Activated naive CD8-positive, alpha-beta T cell treated with anti-CD3 and anti-CD28 coated beads, Interleukin-2, amount 50 U/mL, for 24 hours (primary cell): ENCODE measurements at regions not wholly inside any gene's neighbourhood (a gene's known extent, or its start where the extent isn't known, plus 50 kb on each side); places are given as distances from the start of the nearest gene placed in this dataset.
"Not testable (repeated sequence)": the region's sequence is repeated elsewhere in the genome, so short reads cannot be mapped to it uniquely, and the experiment has no call there.

Experiments used
- ATAC-seq: fragments of 150-1000 bp; cut with Tn5 transposase; one replicate; pipeline ENCODE4 v1.10.0; 2021
- DNase-seq: peaks from one replicate; pipeline ENCODE4 v3.0.0; 2021
- H3K27ac Mint-ChIP-seq: one replicate; pipeline ENCODE4 v1.8.0; 2021; ENCODE audit warnings: mild to moderate bottlenecking, mixed read lengths
- H3K27me3 Mint-ChIP-seq: one replicate; pipeline ENCODE4 v1.8.0; 2021; ENCODE audit warnings: mixed read lengths
- H3K36me3 Mint-ChIP-seq: one replicate; pipeline ENCODE4 v1.8.0; 2021; ENCODE audit warnings: low read depth, mixed read lengths
- H3K4me1 Mint-ChIP-seq: one replicate; pipeline ENCODE4 v1.8.0; 2021; ENCODE audit warnings: mixed read lengths
- H3K4me3 Mint-ChIP-seq: one replicate; pipeline ENCODE4 v1.8.0; 2021; ENCODE audit warnings: mild to moderate bottlenecking, moderate library complexity, mixed read lengths
- H3K9me3 Mint-ChIP-seq: one replicate; pipeline ENCODE4 v1.8.0; 2021; ENCODE audit warnings: mixed read lengths

DNA sequence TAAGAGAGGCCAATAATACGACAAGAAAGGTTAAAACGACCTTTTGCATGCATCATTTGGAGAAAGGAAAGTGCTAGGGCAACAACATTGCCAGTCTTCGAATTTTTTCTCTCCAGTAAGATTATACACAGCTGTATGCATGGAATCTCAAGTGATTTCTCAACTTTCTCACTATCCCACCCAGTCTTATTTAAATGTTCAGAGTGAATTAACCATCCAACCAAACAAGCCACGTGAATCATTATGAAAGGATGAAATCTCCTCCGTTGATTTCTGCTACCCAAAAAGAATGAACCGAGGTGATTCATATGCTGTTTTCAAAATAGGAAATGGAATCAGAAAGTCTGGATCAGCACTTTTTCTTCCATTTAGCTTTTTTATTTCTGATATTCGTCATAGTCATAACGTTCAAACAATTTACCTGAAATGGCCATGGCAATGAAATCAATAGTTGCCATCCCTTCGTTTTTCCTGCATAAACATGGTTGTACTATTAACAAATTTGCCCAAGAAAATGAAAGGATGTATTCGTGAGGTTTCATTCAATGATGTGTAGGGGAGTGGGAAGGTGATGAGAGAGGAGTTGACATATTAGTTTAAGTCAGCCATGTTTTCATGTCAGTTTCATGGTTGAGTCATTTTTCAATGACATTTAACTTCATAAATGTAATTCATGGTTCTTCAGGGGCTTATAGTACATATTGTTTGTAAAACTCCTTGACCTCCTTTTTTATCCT lies 170.9 kb upstream of the WWC1 start:
- H3K27me3 Mint-ChIP-seq, result no peaks in the 10 kb centered on the region
- no peaks in the 10 kb centered on the region for H3K9me3 Mint-ChIP-seq
- ATAC-seq, result no peak
- DNase-seq, result no peak
- H3K36me3 Mint-ChIP-seq, result no peaks in the 10 kb centered on the region
- H3K4me3 Mint-ChIP-seq, result no peak overlapping the region
- no peak overlapping the region for H3K27ac Mint-ChIP-seq
- H3K4me1 Mint-ChIP-seq, result peaks cover 8% of the 10 kb centered on the region

DNA sequence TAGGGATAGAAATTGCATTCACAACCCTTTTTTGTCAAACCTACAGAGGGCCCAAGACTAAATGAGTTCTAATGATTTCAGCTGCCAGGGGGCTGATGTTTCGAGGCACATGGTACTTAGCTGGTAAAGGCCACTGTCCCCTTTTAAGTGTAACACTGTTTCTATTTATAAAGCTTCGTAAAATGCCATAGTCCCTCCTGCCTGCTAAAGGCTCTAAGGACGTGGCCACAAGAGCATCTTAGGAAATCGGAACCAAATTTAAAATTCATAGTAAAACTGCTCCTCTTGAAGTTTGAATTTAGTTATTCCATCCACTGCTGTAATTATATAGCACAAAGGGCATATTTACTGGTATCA lies 170.3 kb upstream of the WWC1 start:
- no peaks in the 10 kb centered on the region for H3K36me3 Mint-ChIP-seq
- no peaks in the 10 kb centered on the region for H3K9me3 Mint-ChIP-seq
- H3K4me3 Mint-ChIP-seq, result no peak overlapping the region
- no peak for ATAC-seq
- no peaks in the 10 kb centered on the region for H3K27me3 Mint-ChIP-seq
- peaks cover 8% of the 10 kb centered on the region for H3K4me1 Mint-ChIP-seq
- DNase-seq, result no peak
- H3K27ac Mint-ChIP-seq, result no peak overlapping the region

DNA sequence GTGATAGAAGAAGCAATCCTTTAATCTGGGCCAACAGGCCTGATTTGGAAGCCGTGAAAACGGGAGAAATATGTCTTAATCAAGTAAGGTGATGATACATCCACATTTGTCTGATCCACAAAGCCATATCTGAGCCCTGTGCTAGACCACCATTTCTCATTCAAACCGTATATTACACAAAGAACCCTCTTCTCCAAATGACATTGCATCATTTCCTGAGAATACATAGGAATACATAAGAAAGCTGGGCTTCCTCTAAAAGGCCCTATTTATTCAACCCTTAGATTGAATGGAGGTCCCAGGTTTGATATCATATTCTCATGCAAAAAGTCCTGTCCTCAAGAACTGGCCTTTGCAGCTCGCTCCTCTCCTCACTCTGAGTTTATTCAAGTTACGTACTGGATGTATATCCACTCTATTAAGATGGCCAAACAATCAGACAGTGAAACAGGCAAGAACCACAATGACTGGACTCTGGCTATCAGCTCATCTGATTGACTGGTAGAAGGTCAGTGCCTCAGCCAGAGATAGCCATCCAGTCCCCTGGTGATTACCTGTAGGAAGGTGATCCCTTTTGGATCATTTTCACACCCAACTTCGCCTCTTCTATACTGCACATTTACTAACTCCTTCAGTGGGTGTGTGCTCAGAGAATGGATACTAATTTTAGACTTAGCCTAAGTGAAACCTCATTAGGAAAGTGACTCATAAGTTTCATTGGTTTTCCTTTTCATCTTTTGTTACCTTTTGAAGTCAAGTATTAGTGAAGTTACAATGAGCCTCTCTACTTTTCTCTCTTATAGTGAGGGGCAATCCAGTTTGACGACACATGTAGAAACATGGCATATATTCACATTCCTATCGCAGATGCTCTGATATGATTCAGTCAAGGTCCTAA lies 167.6 kb upstream of the WWC1 start:
- H3K36me3 Mint-ChIP-seq, result no peaks in the 10 kb centered on the region
- no peak for DNase-seq
- H3K27me3 Mint-ChIP-seq, result no peaks in the 10 kb centered on the region
- H3K4me3 Mint-ChIP-seq, result no peak overlapping the region
- H3K4me1 Mint-ChIP-seq, result peaks cover 8% of the 10 kb centered on the region
- no peaks in the 10 kb centered on the region for H3K9me3 Mint-ChIP-seq
- no peak overlapping the region for H3K27ac Mint-ChIP-seq
- ATAC-seq, result no peak

DNA sequence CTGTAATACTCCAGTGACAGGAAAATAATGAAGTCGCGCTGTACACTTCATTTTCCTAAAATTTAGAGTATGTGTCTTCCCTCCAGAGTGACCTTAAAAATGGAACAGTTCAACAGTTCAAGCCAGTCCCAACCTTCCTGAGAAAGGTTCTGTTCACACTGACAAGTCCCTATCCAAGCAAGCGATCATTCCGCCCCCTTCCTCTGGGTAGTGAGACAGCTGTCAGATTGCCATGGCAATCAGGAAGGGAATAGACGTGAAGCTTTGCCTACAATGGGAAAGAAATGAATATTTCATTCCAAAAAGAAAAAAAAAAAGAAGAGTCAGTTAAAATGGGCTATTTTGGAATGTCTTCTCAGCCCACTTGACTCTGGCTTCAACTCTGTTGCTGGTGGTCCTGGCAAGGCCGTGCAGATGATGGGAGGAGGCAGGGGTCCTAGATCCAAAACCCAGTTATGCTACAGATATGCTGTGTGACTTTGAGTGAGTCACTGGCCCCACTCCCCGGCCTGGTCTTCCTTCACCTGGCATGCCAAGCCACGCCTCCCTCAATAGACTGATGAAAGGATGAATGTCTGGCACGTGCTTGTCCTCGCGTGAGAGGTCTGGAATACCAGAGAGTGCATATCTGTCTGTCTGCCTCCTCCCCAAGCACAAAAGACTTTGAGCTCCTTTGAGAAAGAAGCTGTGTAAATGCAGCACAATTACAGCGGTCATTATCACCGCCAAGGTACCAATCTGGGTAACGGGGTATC lies 165.8 kb upstream of the WWC1 start:
- no peak overlapping the region for H3K27ac Mint-ChIP-seq
- no peak overlapping the region for H3K4me3 Mint-ChIP-seq
- no peaks in the 10 kb centered on the region for H3K27me3 Mint-ChIP-seq
- no peaks in the 10 kb centered on the region for H3K36me3 Mint-ChIP-seq
- DNase-seq (no peak), ATAC-seq (no peak)
- H3K9me3 Mint-ChIP-seq, result no peaks in the 10 kb centered on the region
- H3K4me1 Mint-ChIP-seq, result peaks cover 8% of the 10 kb centered on the region

DNA sequence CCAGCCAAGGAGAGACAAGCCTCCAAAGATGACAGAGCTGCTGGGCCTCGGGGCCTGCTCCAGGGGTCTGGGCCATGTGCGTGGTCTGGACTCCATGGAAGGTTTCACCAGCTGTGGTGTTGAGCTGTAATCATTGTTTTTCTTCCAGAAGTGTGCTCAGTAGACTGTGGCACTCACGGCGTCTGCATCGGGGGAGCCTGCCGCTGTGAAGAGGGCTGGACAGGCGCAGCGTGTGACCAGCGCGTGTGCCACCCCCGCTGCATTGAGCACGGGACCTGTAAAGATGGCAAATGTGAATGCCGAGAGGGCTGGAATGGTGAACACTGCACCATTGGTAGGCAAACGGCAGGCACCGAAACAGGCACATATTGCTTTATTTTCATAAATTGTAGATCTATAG lies 164.8 kb upstream of the WWC1 start:
- Mint-ChIP-seq H3K27ac (no peak overlapping the region), H3K27me3 (no peaks in the 10 kb centered on the region), H3K4me1 (peaks cover 6% of the 10 kb centered on the region), H3K9me3 (no peaks in the 10 kb centered on the region), H3K36me3 (no peaks in the 10 kb centered on the region), H3K4me3 (no peak overlapping the region)
- ATAC-seq (no peak), DNase-seq (no peak)

DNA sequence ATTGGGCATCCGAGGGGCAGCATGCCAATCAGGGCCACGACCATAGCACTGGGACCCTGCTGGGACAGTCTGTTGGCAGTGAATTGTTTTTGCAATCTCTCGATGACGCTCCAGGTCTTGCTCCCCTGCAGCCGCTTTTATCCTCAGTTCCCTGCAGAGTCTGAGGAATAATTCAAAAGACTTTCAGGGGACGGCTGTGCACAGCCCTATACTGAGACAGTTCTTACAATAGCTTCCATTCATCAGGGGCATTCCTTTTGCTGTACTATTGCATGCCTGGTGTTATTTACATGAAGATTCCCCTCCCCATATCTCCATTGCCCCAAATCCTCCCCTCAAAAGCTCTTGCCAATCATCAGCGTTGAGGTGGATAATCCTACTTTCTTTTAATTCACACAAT lies 163.3 kb upstream of the WWC1 start:
- Mint-ChIP-seq H3K36me3 (no peaks in the 10 kb centered on the region), H3K4me3 (no peak overlapping the region)

DNA sequence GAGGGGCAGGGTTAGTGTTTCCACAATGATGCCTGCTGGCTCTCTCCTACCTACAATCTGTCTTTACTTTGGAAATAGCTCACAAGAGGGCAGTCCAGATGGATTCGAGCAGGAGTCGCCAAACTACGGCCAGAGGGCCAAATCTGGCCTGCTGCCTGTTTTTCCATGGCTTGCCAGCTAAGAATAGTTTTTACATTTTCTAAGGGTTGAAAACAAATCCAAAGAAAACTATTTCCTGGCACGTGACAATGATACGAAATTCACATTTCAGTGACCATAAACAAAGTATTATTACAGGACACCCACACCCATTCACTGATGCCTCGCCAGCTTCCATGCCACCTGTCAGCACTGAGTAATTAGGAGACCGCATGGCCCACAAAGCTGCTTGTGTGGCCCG lies 162.9 kb upstream of the WWC1 start:
- Mint-ChIP-seq H3K9me3 (no peaks in the 10 kb centered on the region), H3K4me3 (no peak overlapping the region), H3K36me3 (no peaks in the 10 kb centered on the region), H3K27me3 (no peaks in the 10 kb centered on the region), H3K4me1 (peaks cover 6% of the 10 kb centered on the region), H3K27ac (no peak overlapping the region)
- no peak for DNase-seq
- ATAC-seq, result no peak

More for the DNA sequence above, 163.3 kb upstream of the WWC1 start:
- ATAC-seq, result no peak
- no peaks in the 10 kb centered on the region for H3K27me3 Mint-ChIP-seq
- DNase-seq, result no peak
- peaks cover 6% of the 10 kb centered on the region for H3K4me1 Mint-ChIP-seq
- no peaks in the 10 kb centered on the region for H3K9me3 Mint-ChIP-seq
- H3K27ac Mint-ChIP-seq, result no peak overlapping the region

DNA sequence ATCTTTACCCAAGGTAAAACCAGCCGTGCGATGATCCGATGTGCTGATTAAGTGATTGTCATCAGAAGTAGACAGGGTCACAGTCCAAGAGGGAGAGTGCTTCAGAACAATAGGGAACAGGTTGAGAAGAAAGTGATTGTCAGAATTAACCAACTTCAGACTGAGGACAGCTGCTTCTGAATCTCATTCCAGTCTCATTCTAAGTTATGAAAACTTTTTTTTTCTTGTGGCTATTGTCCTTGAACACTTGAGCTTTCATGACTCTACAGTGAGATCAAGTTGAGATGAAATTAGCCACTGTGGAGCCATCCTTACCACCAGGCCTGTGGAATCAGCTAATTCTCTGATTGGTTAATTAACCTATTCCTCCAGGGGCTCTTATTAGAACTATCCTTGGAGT lies 159.9 kb upstream of the WWC1 start:
- H3K4me1 Mint-ChIP-seq, result no peaks in the 10 kb centered on the region
- DNase-seq, result no peak
- no peaks in the 10 kb centered on the region for H3K27me3 Mint-ChIP-seq
- H3K36me3 Mint-ChIP-seq, result no peaks in the 10 kb centered on the region
- H3K9me3 Mint-ChIP-seq, result no peaks in the 10 kb centered on the region
- no peak overlapping the region for H3K4me3 Mint-ChIP-seq
- no peak overlapping the region for H3K27ac Mint-ChIP-seq
- ATAC-seq, result no peak

DNA sequence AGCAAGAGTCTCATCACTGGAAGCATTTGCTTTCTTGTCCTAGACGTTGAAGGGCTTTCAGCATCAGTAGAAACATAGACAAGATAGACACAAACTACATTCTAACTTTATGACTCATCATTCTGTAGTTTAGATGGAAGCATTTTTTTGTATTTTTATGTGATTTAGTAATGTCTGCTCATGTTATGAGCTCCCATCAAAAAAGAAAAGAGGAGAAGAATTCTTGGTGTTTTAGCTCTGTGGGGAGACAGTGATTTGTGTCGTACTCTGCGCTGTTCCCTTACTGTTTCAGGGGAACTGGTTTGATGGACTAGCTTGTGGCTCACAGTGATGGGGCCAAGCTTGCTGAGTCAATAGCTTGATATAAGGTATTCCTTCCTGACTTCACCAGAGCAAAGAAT lies 159.2 kb upstream of the WWC1 start:
- H3K4me1 Mint-ChIP-seq, result no peaks in the 10 kb centered on the region
- no peak for ATAC-seq
- H3K4me3 Mint-ChIP-seq, result no peak overlapping the region
- DNase-seq, result no peak
- no peak overlapping the region for H3K27ac Mint-ChIP-seq
- no peaks in the 10 kb centered on the region for H3K27me3 Mint-ChIP-seq
- no peaks in the 10 kb centered on the region for H3K36me3 Mint-ChIP-seq
- H3K9me3 Mint-ChIP-seq, result no peaks in the 10 kb centered on the region

DNA sequence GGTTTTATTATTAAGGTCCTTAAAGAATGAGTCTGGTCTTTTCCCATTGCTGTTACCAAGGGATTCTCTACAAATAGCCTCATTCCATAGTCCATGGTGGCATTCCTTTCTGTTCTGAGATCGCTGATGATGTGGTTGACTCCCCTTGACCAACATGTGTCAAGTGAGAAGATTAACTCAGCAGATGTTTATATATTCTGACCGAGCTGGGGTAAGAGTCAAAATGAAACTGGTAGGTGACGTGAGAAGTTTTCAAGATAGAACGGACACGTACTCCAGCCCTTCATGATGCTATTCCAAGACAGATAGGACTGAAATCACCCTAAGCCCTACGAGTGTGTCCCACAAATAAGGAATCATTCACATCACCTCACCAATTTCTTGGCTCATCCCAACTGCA lies 155.5 kb upstream of the WWC1 start:
- no peak for ATAC-seq
- no peaks in the 10 kb centered on the region for H3K27me3 Mint-ChIP-seq

DNA sequence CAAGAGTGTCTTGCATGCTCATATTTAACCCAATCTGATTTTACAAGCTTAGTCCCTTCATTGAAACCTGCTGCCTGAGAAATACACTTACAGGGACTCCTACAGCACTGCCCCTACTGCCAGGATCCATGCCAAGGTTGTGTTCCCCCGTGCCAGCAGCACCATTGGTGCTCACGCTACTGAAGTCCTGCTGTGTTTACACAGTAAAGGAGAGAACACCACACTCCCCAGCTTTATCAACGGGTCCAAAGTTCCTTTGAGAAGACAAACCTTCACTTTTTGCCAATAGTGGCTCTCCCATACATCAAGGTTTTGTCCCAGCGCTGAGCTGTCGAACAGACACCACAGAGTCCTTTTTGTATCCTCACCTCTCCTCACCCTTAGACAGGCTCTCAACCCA lies 155.1 kb upstream of the WWC1 start:
- DNase-seq (no peak), ATAC-seq (no peak)
- H3K27ac Mint-ChIP-seq, result no peak overlapping the region
- no peaks in the 10 kb centered on the region for H3K4me1 Mint-ChIP-seq
- no peaks in the 10 kb centered on the region for H3K36me3 Mint-ChIP-seq
- H3K4me3 Mint-ChIP-seq, result no peak overlapping the region
- no peaks in the 10 kb centered on the region for H3K27me3 Mint-ChIP-seq
- no peaks in the 10 kb centered on the region for H3K9me3 Mint-ChIP-seq

More for the DNA sequence above, 155.5 kb upstream of the WWC1 start:
- Mint-ChIP-seq H3K27ac (no peak overlapping the region), H3K4me1 (no peaks in the 10 kb centered on the region), H3K9me3 (no peaks in the 10 kb centered on the region), H3K4me3 (no peak overlapping the region), H3K36me3 (no peaks in the 10 kb centered on the region)
- DNase-seq, result no peak

DNA sequence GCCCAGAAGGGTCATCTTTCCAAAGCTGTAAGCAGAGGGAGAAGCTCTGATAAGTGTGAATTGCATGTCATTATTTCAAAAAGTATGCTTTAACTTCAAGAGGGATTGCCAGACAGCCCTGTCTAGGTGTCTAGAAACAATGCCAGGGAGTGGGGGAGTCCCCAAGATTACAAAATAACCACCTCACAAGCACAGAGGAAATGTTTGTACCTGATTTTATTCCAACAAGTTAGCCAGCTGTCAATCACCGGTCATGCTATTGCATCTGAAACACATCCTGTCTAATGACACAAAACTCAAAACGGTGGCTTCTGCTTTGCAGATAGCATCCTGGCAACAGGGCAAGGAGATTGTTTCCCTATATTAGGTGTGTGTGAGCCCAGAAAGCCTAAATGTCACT lies 154.2 kb upstream of the WWC1 start:
- ATAC-seq (no peak), DNase-seq (no peak)
- Mint-ChIP-seq H3K36me3 (no peaks in the 10 kb centered on the region), H3K27ac (no peak overlapping the region), H3K9me3 (no peaks in the 10 kb centered on the region), H3K27me3 (no peaks in the 10 kb centered on the region), H3K4me1 (no peaks in the 10 kb centered on the region), H3K4me3 (no peak overlapping the region)

DNA sequence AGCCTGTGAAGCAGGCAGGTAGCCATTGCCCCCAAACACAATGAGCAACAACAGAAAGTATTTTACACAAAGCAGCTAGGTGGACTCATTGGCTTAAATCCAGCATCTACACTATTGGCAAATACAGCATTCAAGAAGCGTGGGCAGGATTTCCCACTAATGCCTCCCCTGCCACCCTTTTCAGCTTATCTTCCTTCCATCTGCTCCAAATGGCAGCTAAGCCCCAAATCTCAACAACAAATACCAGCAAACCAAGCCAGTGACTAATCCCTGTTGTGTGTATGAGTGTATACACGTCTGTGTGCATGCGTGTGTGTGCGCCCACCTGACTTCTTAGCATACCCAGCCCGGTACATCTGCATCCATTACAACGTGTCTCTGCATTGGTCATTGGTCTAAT lies 151.2 kb upstream of the WWC1 start:
- Mint-ChIP-seq H3K27me3 (no peaks in the 10 kb centered on the region), H3K27ac (no peak overlapping the region), H3K4me1 (no peaks in the 10 kb centered on the region), H3K9me3 (no peaks in the 10 kb centered on the region), H3K4me3 (no peak overlapping the region), H3K36me3 (no peaks in the 10 kb centered on the region)
- DNase-seq (no peak), ATAC-seq (no peak)

DNA sequence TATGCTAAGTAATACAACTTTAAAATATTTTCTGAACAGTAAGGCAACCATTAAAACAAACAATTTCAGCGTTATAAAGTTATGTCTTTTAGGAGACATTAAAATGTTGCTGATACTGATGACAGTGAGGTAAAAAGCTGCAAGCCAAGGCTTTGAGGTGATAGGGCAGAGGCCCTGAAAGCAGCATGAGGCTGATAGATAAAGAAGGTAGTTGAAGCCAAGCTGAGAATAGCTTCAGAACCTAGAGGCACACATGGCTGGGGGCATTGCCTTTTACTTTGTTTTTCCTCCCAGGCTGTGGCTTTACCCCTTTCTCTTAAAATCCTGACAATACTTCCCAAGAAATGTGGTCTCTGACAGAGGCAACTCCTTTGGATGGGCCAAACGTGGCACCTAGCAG lies 149.0 kb upstream of the WWC1 start:
- no peaks in the 10 kb centered on the region for H3K9me3 Mint-ChIP-seq
- H3K4me3 Mint-ChIP-seq, result no peak overlapping the region
- no peak for DNase-seq
- no peaks in the 10 kb centered on the region for H3K36me3 Mint-ChIP-seq
- H3K27me3 Mint-ChIP-seq, result no peaks in the 10 kb centered on the region
- no peak for ATAC-seq
- H3K4me1 Mint-ChIP-seq, result no peaks in the 10 kb centered on the region
- no peak overlapping the region for H3K27ac Mint-ChIP-seq

DNA sequence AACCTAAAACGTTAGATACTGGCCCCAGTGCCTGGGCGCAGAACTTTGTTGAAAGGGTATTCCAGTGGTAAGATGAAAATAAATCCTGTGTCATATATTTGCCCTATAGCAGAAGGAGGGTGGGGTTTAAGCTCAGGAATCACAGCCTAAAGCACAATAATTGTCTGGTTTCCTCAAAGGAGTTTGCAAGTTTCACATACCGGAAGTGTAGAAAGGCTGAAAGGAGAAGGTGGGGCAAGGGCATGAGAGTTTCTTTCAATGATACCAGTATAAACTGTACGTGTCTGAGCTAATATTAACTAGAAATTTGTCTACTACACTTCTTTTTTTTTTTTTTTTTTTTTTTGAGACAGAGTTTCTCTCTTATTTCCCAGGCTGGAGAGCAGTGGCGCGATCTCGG lies 147.9 kb upstream of the WWC1 start:
- not testable (repeated sequence) for ATAC-seq, H3K4me3 Mint-ChIP-seq, DNase-seq, H3K27ac Mint-ChIP-seq, H3K27me3 Mint-ChIP-seq, H3K9me3 Mint-ChIP-seq, H3K4me1 Mint-ChIP-seq, H3K36me3 Mint-ChIP-seq
